GM21526 (cell line): ENCODE measurements at regions not wholly inside any gene's neighbourhood (a gene's known extent, or its start where the extent isn't known, plus 50 kb on each side); places are given as distances from the start of the nearest gene placed in this dataset.
"Not testable (repeated sequence)": the region's sequence is repeated elsewhere in the genome, so short reads cannot be mapped to it uniquely, and the experiment has no call there.

ENCODE experiments used
- ATAC-seq: cut with Tn5 transposase; IDR thresholded peaks from one replicate; pipeline ENCODE4 v1.9.1; 2021; ENCODE audit warnings: moderate library complexity; ENCODE audit not compliant: unreplicated experiment, low FRiP score

DNA sequence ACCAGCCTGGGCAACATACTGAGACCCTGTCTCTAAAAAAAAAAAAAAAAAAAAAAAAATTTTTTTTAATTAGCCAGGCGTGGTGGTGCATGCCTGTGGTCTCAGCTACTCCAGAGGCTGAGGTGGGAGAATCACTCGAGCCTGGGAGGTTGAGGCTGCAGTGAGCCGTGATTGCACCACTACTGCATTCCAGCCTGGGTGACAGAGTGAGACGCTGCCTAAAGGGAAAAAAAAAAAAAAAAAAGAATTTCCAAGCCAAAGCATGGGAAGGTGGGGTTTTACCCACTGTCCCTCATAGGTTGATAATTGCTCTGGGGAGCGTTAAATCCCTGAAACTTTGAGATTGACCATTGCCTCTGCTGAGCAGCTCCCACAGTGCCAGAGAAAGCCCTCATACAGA is 427.5 kb downstream of the BCOR start:
- ATAC-seq, result no peak

DNA sequence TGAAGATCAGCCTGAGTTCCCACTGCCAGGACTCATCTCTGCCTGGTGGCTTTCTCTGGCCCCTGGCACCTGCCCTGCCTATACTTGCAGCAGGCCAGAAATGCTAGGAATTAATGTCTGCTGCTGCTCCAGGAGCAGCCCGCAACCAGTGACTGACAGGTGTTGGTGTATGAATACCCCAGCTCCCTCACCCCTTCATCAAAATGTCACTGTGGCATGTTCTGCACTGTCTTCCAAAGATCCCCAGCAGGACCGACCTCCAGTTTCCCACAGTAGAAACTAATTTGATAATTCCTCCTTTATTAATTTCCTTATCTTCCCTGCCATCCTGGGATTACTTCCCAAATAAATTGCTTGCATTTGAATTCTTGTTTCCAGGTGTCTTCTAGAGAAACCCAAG is 425.4 kb downstream of the BCOR start:
- no peak for ATAC-seq

DNA sequence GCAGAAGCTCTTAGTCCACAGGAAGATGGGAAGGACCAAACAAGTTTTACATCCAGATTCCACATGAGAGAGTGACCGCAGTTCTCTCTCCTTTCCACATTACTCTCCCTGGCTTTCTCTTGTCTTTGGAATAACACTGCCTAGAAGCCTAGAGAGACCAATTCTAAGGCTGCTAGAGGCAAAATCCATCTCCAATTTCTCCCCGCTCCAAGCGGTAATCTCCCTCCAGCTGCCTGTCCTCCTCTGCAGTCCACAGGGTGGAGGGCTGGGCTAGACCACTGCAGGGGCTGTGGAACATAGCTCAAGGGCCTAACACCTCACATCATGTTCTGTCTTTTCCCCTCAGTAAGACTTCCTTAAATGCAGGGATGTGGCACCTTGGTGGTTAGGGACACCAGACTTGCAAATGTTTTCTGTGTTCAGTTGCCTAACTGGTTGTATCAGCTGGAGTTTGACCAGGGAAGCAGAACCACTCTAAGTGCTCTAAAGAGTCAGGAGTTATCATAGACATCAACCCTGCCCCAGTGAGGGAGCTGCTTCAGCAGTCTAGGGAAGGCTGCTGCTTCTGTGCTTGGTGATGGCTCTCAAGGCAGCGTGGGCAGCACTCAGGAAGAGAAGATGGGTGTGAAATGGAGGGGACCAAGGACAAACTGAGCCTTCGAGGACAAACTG is 423.1 kb downstream of the BCOR start:
- ATAC-seq, result no peak

DNA sequence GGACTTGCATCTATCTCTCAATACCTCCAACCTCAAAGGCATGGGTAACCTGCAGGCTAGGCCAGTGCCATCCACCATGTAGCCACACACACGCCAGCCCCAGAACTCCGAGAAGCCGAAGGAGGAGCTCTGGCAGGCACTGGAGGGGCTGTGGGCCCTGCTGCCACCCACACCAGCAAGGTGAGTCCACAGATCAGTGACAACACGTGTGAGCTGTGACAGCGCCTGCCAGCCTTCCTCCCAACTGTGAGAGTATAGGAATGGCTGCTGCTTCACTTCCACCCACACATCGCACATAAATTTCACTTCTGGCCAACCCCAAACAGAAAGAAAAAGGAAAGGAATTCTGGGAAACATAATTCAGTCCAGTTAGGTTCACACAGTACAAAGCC is 422.6 kb downstream of the BCOR start:
- ATAC-seq, result no peak

DNA sequence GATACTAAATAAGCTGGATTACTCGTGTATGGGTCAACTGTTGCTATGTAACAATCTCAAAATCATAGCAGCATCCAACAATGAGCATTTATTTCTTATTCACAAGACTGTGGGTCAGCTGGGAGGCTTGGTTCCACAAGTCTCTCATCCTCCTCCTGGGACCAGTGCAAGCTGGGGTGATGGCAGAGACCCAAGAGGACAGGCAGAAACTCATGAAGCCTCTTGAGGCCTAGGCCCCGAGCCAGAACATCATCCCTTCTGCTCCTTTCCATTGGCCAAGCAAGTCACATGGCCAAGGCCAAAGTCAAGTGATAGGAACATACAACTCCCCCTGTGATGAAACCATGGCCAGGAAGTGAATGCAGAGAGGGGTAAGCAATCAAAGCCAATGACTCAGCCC is 422.1 kb downstream of the BCOR start:
- no peak for ATAC-seq

DNA sequence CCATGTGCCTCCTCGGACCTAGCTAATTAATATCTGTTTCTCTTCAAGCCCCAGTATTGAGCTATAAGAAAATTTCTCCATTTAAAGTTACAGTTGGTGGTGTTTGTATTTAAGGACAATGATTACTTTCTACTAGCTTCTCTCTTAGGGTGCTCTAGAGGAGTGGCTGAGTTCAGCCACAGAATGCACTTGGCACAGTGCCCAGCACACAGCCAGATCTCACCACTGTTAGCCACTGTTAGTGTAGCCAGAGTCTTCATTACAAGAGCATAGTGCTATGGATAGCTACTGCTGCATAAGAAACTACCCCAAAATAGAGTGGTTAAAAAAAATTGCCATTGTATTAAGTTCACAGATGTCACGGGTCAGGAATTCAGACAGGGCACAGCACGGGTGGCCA is 421.3 kb downstream of the BCOR start:
- no peak for ATAC-seq

DNA sequence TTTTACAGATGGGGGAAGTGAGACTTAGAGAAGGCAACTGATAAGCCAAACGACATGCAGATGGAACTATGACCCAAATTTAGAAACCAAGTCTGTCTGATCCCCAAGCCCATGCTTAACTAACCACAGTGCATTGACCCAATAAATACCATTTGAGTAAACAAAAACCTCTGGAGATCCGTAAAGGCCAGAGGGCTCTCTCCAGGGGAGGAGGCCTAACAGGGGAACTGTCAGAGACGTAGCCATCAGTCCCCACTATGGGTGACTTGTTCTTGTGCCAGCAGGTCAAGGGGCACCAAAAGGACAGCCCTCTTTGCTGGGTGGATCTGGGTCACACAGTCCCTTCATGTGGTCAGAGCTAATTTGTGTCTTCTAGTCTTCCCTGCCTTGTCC is 420.2 kb downstream of the BCOR start:
- no peak for ATAC-seq

DNA sequence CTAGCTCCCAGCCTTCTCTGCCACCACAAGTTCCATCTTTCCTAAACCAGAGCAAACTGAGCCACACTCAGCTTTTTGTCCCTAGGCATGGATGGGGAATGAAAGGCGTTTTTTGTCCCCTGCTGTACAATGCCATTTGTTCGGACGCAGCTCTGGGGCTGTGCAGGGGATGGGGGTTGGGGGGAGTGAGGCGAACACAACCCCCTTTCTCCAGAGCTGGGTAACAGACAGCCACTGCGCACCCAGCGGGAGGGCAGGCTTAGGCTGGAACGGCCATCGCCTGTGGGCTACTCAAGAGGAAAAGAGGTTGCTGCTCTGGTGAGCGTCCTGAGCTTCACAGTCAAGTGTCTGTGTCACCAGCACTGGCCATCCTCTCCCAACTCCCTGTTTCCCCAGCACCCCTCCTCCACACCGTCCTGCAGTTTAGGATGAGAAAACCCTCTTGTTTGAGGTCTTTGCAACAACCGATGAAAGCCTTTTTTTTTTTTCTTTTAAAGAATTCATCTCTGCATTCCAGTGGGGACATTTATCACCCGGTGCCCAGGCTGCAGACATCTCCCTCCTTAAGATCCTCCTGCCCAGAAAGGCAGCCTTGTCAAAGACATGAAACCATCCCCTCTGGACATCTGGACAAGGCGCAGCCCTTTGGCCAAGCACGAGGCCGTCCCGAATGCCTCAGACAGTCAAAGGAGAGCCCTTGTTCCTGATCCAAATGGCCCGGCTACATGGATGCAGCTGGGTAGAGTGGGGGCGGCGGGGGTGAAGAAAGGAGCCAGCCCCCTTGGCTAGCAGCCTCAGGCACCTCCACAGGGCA is 419.6 kb downstream of the BCOR start:
- ATAC-seq, result no peak

DNA sequence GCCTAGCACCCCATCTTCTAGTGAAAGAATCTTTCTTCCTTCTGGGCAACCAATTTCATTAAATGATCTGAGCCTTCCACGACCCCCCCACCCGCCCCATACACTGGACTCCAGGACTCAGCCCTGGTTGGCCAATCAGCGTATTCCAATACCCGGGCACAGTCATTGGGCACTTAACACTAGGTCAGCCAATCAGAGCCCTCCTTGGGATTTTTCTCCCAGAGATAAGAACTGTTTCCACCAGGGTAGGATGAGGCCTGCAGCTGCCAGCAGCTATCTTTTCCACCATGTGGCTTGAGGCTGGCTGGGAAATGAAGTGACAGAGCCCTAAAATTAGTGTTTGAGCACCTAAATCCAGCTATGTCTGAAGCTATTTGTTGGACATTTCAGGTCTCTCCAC is 418.8 kb downstream of the BCOR start:
- no peak for ATAC-seq

DNA sequence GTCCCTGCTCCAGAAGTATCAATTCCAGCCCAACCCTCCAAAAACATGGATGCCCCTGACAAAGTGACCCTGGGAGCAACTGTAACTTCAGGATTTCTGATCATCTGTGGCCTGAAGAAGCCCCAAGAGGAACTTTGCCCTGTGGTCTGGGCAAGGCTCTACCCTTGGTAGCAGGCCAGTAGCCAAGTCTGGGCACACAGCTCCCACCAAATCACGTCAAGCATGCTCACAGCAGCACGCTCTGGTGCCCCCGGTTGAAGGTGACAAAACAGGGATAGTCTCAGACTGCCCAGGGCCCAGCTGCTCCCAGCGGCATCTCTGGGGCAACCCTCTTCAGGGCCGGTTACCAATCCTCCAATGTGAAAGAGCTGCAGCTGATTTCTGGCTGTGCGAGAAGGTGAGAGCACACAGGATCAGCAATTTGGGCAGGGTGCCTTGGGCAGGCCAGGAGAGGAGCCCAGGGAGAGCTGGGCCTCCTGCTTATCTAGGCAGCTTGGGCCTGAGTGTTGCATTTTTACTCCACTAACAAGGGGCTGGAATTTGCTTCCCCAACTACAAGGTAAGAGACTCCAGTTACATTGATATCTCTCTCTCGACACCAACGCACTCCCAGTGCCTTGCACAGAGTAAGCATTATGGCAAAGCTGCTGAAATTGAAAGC is 418.1 kb downstream of the BCOR start:
- no peak for ATAC-seq

DNA sequence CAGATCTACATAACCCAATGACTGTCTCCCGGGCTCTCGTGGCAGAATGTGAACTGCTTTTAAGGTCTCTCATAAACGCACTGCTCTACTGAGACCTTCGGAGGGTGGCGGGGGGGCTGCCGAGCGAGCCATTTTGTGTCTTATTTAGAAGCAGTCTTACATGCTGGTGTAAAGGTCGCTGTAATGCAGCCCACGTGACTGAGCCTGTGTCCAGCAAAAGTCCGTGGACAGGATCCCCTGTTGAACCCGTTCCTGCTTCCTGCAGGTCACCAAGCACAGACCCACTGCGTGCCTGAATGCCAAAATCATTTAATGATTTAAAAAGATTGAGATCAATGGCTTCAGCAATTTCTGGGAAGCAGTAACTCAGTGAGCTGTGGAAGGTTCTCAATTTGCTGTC is 415.9 kb downstream of the BCOR start:
- no peak for ATAC-seq

DNA sequence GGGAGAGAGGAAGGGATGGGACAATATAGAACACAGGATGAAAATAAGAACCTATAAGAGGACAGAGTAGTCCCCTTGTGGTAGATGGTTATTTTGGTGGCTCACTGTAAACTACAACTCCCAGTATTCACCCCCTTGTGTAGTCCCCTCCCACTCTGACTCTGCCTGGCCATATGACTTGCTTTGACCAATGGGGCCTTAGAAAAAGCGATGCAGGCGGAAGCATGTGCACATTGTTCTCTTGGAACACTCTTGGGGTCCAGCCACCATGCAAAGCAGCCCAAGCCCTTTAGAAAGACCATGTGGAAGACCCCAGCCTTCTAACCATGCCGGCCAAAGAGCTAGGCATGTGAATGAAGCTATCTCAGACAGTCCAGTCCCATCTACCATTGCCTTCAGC is 415.0 kb downstream of the BCOR start:
- no peak for ATAC-seq

DNA sequence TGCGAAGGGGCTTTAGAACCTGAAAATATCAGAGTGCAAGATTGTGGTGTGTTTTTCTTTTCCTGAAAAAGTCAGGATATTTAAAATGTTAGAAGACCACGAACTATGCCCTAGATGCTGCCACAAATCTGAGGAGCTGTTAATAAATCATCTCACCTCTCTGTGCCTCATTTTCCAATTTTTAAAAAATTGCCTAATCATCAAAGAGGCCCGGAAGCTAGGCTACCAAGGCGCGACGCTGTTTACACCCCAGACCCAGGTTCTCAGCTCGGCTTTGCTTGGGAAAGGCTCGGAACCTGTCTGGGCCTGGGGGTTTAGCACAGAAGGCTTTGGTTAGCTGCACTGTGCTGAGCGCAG is 409.6 kb downstream of the BCOR start:
- ATAC-seq, result no peak

DNA sequence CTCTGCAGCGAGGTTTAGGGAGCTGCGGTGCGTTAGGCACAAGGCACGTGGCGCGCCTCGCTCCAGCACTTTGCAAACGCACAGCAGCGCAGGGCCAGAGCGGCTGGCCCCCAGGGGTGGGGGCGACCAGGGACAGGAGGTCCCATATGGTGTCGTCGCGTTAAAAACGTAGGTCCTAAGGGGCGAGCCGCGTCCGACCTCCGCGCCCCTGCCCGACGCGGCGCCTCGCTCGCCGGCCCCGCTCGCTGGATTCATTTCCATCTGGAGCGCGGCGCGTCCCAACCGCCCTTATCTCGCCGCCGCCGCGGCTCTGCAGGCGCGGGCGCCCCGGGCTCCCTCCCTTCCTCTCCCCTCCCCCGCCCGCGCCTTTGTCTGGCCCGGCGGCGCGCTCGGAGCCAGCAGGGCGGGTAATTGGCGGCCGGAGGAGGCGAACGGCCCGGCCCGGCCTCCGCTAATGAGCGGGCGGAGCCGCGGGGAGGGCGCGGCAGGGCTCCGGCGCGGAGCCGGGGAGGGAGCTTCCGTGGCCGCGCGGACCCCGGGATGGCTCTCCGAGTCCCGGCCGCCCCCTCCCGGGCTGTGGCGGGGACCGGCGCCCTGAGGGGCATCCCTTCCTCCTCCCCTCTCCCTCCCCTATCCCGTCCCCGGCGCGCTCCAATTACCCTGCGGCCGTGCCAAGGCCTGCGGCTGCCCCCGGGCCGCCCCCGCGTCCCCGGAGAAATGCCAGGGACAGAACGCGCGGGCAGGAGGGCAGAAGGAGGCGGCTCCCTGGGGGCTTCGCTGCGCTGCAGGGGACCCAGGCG is 409.0 kb downstream of the BCOR start:
- no peak for ATAC-seq

DNA sequence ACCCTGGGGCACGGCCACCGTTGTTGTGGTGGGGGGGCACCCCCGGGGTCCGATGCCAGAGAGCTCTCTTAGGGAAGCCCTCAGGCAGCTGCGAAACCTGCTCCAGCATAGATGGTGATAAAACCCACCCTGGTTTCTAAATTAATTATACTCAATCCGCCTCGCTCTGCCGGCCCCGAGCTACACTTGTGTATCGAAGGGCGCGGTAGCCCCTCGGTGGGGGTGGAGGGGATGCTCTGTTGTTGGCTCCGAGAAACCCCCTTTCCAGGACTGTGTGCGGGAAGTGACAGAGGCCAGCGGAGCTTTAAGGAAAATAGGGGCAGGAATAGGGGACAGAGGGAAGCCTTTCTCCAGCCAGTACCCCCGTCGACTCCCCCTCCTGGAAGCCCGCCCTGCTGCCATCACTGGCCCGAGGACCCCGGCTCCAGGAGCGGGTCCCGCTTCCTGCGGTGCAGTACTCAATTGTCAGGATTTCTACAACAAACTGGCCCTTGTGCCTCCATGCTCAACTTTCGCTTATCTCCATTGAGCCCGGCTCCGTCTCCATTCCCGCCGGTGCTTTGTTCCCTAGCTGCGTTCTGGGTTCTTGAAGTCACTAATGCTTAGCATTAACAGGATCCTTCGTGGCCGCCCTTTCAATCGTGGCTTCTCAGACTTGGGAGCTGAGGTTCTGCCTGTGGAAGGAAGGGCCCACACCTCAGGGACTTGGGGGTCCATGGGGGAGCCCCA is 408.2 kb downstream of the BCOR start:
- no peak for ATAC-seq

DNA sequence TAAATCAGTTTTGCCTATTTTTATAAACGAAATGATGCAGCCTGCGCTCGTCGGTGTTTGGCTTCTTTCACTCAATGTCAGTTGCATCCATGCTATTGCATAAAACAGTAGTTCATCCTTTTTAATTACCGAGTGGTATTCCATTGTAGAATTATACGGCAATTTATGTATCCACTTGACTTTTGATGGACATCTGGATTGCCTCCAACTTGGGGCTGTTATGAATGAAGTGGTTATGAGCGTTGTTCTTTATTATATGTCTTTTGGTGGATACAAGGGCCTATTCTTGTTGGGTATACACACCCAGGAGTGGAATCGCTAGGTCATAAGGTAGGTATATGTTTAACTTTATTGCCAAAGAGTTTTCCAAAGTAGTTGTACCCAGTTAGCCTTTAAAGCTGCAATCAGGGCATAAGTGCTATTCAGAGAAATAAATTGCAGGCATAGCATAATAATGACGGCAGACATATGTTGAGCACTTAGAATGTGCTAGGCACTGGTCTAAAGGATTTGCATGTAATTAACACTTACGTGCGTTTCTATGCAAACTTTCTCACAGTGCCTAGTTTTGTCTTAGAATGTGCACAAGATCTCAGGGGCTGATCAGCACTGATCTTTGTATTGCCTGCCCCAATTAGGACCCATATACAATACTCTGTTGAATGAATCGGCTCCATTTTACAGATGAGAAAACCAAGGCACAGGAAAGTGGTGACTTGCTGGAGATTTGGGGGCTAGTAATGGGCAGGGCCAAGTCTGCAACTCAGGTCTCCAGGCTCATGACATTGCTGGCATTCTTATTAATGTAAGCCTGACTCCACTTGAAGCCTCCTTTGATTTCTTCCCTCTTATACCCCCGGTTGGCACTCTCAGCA is 407.0 kb downstream of the BCOR start:
- no peak for ATAC-seq

DNA sequence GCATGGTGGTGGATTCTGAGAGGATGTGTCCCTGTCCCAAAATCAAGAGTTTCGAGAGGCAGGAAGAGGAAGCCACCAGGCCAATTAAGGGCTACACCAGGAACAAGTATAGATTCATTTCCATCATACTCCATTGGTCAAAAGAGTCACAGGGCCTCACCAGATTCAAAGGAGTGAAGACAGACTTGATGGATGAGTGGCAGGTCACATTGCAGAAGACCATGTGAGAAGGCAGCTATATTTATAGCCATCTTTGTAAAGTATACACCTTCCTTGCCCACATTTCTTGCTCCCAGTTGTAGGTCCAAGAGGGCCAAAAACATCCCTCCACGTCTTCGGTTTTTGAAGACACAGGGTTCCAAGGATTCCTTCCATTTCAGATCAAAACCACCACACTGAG is 406.0 kb downstream of the BCOR start:
- ATAC-seq, result no peak

DNA sequence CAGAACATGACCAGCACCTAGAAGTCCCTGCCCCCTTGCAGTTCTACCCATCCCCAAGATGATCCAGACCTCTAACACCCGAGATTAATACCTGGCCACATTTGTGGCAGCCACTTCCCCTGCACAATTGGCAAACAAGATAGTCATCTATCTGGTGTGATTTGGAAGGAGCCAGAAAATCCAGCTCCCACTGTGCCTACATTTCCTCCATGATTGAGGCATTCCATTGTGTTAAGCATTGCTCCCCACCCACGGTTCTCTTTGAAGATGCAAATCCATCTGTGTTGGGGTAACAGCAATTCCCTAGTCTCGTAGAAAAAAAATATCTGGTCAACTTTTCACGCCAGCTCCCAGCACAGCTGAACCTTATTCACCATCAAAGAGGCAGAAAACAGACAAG is 405.0 kb downstream of the BCOR start:
- ATAC-seq, result no peak

DNA sequence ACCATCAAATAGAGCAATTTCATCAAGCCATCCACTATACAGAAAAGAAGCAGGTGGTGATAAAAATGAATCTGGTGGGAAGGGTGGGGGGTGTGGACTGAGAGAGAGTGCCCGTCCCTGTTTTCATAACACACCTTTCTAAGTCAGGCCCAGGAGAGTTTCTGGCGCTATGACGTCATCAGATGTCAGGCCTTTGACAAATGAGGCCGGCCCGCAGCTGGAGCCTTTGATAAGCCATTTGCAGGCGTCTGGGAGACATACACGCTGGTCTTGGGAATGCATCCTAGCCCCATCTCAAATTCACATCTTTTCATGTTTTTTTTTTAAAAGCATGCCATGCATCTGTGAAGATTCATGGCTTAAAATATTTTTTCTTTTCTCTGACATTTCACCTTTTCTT is 404.5 kb downstream of the BCOR start:
- ATAC-seq, result no peak

DNA sequence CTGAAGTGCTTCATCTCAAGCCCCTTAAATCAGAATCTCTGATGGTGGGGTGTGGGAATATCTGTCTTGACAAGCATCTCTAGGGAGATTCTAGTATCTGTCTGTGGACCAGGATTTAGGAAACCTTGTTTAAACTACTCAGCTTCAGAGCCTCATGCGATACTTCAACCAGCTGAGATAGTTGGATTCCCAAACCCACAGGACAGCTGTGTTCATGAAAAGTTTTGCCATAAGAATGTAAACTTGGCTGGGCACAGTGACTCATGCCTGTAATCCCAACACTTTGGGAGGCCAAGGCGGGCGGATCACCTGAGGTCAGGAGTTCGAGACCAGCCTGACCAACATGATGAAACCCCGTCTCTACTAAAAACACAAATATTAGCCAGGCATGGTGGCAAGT is 395.1 kb downstream of the BCOR start:
- ATAC-seq, result not testable (repeated sequence)
